C4-2B (cell line): ENCODE measurements at regions not wholly inside any gene's neighbourhood (a gene's known extent, or its start where the extent isn't known, plus 50 kb on each side); places are given as distances from the start of the nearest gene placed in this dataset.

Experiments
- H3K27ac ChIP-seq: fragments of 450-650 bp; 2 replicates; pipeline ENCODE4 v1.5.1; 2017
- CTCF ChIP-seq: fragments of 450-650 bp; conservative IDR thresholded peaks from 2 replicates; pipeline ENCODE4 v1.5.1; 2017; ENCODE audit warnings: mild to moderate bottlenecking
- ZFX ChIP-seq: fragments of 450-650 bp; IDR thresholded peaks from 2 replicates; pipeline ENCODE4 v1.6.1; 2017

- H3K27ac ChIP-seq: no peak overlapping the region
- TF ChIP-seq CTCF (no peak), ZFX (no peak)
These were observed 266.5 kb upstream of the SPOPL start for GRCh38 chr2:138235041-138235440.

- H3K27ac ChIP-seq: no peak overlapping the region
- TF ChIP-seq ZFX (no peak), CTCF (no peak)
These were observed 265.4 kb upstream of the SPOPL start for GRCh38 chr2:138236142-138236541.

- H3K27ac ChIP-seq: no peak overlapping the region
- no peak for TF ChIP-seq ZFX
These were observed 263.7 kb upstream of the SPOPL start for GRCh38 chr2:138237667-138238384.

GRCh38 chr2:138238908-138239307, 262.7 kb upstream of the SPOPL start:
- TF ChIP-seq ZFX (no peak), CTCF (no peak)
- H3K27ac ChIP-seq: no peak overlapping the region

- H3K27ac ChIP-seq: no peak overlapping the region
- no peak for TF ChIP-seq CTCF
- TF ChIP-seq ZFX: no peak
These were observed 261.6 kb upstream of the SPOPL start for GRCh38 chr2:138239902-138240491.

GRCh38 chr2:138243372-138243771, 258.2 kb upstream of the SPOPL start:
- H3K27ac ChIP-seq: no peak overlapping the region
- no peak for TF ChIP-seq CTCF
- TF ChIP-seq ZFX: no peak

GRCh38 chr2:138244501-138244925, 257.1 kb upstream of the SPOPL start:
- TF ChIP-seq CTCF (no peak), ZFX (no peak)
- no peak overlapping the region for H3K27ac ChIP-seq

GRCh38 chr2:138245310-138245709, 256.3 kb upstream of the SPOPL start:
- TF ChIP-seq CTCF (no peak), ZFX (no peak)
- no peak overlapping the region for H3K27ac ChIP-seq
